ENCODE measurements at regions not wholly inside any gene's neighbourhood (a gene's known extent, or its start where the extent isn't known, plus 50 kb on each side); places are given as distances from the start of the nearest gene placed in this dataset.

DNA sequence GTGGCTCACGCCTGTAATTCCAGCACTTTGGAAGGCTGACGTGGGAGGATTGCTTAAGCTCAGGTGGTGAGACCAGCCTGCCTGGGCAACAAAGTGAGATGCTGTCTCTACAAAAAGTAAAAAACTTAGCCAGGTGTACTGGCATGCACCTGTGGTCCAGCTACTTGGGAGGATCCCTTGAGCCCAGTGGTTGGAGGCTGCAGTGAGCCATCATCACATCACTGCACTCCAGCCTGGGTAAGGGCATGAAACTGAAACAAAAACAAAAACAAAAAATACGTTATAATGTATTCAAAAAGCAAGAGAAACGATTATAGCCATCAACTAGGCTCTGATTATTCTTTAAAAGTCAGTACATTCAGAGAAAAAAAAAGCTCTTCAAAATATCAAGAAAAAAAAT, 62.5 kb downstream of the TCF20 start:
- TF ChIP-seq, protein P1, sequence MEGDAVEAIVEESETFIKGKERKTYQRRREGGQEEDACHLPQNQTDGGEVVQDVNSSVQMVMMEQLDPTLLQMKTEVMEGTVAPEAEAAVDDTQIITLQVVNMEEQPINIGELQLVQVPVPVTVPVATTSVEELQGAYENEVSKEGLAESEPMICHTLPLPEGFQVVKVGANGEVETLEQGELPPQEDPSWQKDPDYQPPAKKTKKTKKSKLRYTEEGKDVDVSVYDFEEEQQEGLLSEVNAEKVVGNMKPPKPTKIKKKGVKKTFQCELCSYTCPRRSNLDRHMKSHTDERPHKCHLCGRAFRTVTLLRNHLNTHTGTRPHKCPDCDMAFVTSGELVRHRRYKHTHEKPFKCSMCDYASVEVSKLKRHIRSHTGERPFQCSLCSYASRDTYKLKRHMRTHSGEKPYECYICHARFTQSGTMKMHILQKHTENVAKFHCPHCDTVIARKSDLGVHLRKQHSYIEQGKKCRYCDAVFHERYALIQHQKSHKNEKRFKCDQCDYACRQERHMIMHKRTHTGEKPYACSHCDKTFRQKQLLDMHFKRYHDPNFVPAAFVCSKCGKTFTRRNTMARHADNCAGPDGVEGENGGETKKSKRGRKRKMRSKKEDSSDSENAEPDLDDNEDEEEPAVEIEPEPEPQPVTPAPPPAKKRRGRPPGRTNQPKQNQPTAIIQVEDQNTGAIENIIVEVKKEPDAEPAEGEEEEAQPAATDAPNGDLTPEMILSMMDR (IDR thresholded peaks at IDR 0.05 in 8 of 11, conservative IDR thresholded peaks at IDR 0.05 in 3 of 11) = no peak
- TF ChIP-seq POLR2AphosphoS5 (IDR thresholded peaks at IDR 0.05) = no peak
